Sigmoid colon (tissue), 4 donors: ENCODE measurements at regions not wholly inside any gene's neighbourhood (a gene's known extent, or its start where the extent isn't known, plus 50 kb on each side); places are given as distances from the start of the nearest gene placed in this dataset.
"Not testable (repeated sequence)": the region's sequence is repeated elsewhere in the genome, so short reads cannot be mapped to it uniquely, and the experiment has no call there.

Experiments
- CTCF ChIP-seq, 4 experiments: fragments of 450-650 bp in 3 of 4; fragments of 200-600 bp in 1 of 4; IDR thresholded peaks; one replicate each; pipeline ENCODE4 v1.5.1; 2016 to 2019; ENCODE audit warnings: antibody characterized with exemption in 4 of 4, mild to moderate bottlenecking in 3 of 4, moderate library complexity in 2 of 4
- EP300 ChIP-seq, 4 donors: sonication (generic); formaldehyde crosslinking; IDR thresholded peaks; one replicate each; pipeline ENCODE4 v1.6.1; 2017; ENCODE audit warnings: antibody characterized with exemption in 4 of 4
- POLR2A ChIP-seq, 2 donors: fragments of 450-650 bp; IDR thresholded peaks; one replicate each; pipeline ENCODE4 v1.6.1; 2016; ENCODE audit warnings: antibody characterized with exemption in 2 of 2, mild to moderate bottlenecking in 2 of 2, moderate library complexity in 2 of 2

GRCh38 chr11:45015983-45016382, 65.3 kb upstream of the TP53I11 start:
- TF ChIP-seq CTCF, POLR2A, EP300 (IDR thresholded peaks at IDR 0.05): not testable (repeated sequence)
